Gastrocnemius medialis (tissue), 4 donors: ENCODE measurements at regions not wholly inside any gene's neighbourhood (a gene's known extent, or its start where the extent isn't known, plus 50 kb on each side); places are given as distances from the start of the nearest gene placed in this dataset.
A peak's percentile ranks its signal among the peaks of the same experiment; 100 is the strongest.

Experiments
- ATAC-seq, 2 donors: fragments of 150-250 bp; one replicate each; pipeline ENCODE4 v1.9.1; 2016
- DNase-seq, 2 donors: peaks; one replicate each; pipeline ENCODE4 v3.0.0-alpha.2; 2019
- H3K27ac ChIP-seq, 4 donors: fragments of 200-600 bp; sonication (generic); 1 replicate in 1 of 4; 2 replicates in 3 of 4; pipeline ENCODE4 v1.5.1; 2016 to 2018; ENCODE audit warnings: mild to moderate bottlenecking in 2 of 4, moderate library complexity in 1 of 4
- H3K27me3 ChIP-seq, 3 donors: fragments of 200-600 bp; sonication (generic) in 2 of 3; 1 replicate in 1 of 3; 2 replicates in 2 of 3; pipeline versions ENCODE4 v1.5.1 to v1.6.0; 2016 to 2019; ENCODE audit warnings: mild to moderate bottlenecking in 1 of 3, moderate library complexity in 1 of 3
- H3K36me3 ChIP-seq, 2 donors: fragments of 200-600 bp; sonication (generic) in 1 of 2; one replicate each; pipeline ENCODE4 v1.5.1; 2017 to 2018
- H3K4me1 ChIP-seq, 2 donors: fragments of 200-600 bp; sonication (generic) in 1 of 2; one replicate each; pipeline ENCODE4 v1.5.1; 2016 to 2017; ENCODE audit warnings: mild to moderate bottlenecking in 2 of 2
- H3K4me3 ChIP-seq, 4 donors: fragments of 200-600 bp; sonication (generic) in 3 of 4; 1 replicate in 1 of 4; 2 replicates in 3 of 4; pipeline ENCODE4 v1.5.1; 2016 to 2019; ENCODE audit warnings: mild to moderate bottlenecking in 2 of 4
- H3K9me3 ChIP-seq, 3 donors: fragments of 200-600 bp; sonication (generic) in 2 of 3; 1 replicate in 1 of 3; 2 replicates in 2 of 3; pipeline ENCODE4 v1.5.1; 2016 to 2019
- POLR2A ChIP-seq, 2 donors: fragments of 450-650 bp; IDR thresholded peaks; one replicate each; pipeline ENCODE4 v1.6.1; 2017; ENCODE audit warnings: antibody characterized with exemption in 2 of 2, mild to moderate bottlenecking in 2 of 2, moderate library complexity in 2 of 2
- in situ Hi-C, 4 donors: fragments of 200-750 bp; cut with MboI; loops; one replicate each; pipeline versions ENCODE4 v1.15.0 to v1.8.0; 2017; ENCODE audit warnings: low sequenced_read_pairs in 4 of 4
- intact Hi-C: fragments of 100-400 bp; cut with DNase I; formaldehyde crosslinking; loops from one replicate; pipeline ENCODE4 v1.15.1; 2023; ENCODE audit warnings: low total_unique reads
- TF ChIP-seq, protein P1 (sequence below), 5 experiments: fragments of 450-650 bp in 3 of 5; fragments of 200-600 bp in 2 of 5; sonication (generic) in 2 of 5; IDR thresholded peaks in 4 of 5; conservative IDR thresholded peaks in 1 of 5; 1 replicate in 4 of 5; 2 replicates in 1 of 5; pipeline ENCODE4 v1.5.1; 2016 to 2019; ENCODE audit warnings: antibody characterized with exemption in 5 of 5, mild to moderate bottlenecking in 3 of 5, moderate library complexity in 3 of 5

DNA sequence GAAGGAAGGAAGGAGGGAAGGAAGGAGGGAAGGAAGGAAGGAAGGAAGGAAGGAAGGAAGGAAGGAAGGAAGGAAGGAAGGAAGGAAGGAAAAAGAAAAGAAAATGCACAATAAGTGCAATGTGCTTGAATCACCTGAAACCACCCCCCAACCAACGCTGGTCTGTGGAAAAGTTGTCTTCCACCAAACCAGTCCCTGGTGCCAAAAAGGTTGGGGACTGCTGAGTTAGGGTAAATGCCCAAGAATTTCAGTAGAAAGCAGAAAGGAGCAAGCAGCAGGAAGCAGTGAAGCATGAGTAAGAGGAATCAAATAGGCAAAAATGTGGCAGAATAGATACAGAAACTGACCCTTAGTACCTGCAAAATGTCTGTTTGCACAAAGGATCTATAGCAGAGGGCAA is 137.2 kb downstream of the JCAD start:
- H3K27ac ChIP-seq: no peak overlapping the region
- no peak for TF ChIP-seq POLR2A (IDR thresholded peaks at IDR 0.05)
- TF ChIP-seq, protein P1, sequence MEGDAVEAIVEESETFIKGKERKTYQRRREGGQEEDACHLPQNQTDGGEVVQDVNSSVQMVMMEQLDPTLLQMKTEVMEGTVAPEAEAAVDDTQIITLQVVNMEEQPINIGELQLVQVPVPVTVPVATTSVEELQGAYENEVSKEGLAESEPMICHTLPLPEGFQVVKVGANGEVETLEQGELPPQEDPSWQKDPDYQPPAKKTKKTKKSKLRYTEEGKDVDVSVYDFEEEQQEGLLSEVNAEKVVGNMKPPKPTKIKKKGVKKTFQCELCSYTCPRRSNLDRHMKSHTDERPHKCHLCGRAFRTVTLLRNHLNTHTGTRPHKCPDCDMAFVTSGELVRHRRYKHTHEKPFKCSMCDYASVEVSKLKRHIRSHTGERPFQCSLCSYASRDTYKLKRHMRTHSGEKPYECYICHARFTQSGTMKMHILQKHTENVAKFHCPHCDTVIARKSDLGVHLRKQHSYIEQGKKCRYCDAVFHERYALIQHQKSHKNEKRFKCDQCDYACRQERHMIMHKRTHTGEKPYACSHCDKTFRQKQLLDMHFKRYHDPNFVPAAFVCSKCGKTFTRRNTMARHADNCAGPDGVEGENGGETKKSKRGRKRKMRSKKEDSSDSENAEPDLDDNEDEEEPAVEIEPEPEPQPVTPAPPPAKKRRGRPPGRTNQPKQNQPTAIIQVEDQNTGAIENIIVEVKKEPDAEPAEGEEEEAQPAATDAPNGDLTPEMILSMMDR (IDR thresholded peaks at IDR 0.05 in 4 of 5, conservative IDR thresholded peaks at IDR 0.05 in 1 of 5): no peak
- H3K4me3 ChIP-seq: no peak overlapping the region
- peaks cover 11 to 15% of the 10 kb centered on the region in 2 donors for H3K4me1 ChIP-seq
- no peaks in the 10 kb centered on the region for H3K9me3 ChIP-seq
- H3K27me3 ChIP-seq: no peaks in the 10 kb centered on the region
- H3K36me3 ChIP-seq: no peaks in the 10 kb centered on the region
- in situ Hi-C loops (no loop called here), intact Hi-C loops (loop anchor here (5.0 kb wide), 1 partner anchor 80 kb away; no protein-coding TSS in a partner anchor)
- ATAC-seq (no peak), DNase-seq (no peak)

DNA sequence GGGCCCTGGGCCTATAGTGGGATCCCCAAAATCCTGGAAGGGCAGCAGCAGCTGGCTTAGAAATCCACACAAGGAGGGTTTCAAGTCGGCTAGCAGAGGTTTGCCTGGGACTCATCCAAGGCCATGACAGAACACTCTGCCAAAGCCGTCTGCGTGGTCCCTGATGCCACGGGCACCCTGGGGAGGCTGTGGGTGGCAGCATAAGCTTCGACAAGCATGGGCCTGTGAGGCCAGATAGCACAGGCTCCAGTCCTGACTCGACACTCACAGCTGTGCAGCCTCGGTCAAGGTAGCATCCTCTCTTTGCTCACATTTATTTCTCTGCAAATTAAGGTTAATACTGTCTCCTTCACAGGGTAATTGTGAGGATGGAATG is 138.3 kb downstream of the JCAD start:
- Histone ChIP-seq H3K27ac (no peak overlapping the region), H3K27me3 (no peaks in the 10 kb centered on the region), H3K4me1 (peaks cover 17 to 20% of the 10 kb centered on the region in 2 donors), H3K36me3 (no peaks in the 10 kb centered on the region), H3K9me3 (no peaks in the 10 kb centered on the region), H3K4me3 (peak overlapping the region in 2 of 4 donors; percentile 5 to 24)
- intact Hi-C loops: loop anchor here (5.0 kb wide), 1 partner anchor 81 kb away; no protein-coding TSS in a partner anchor
- TF ChIP-seq POLR2A (IDR thresholded peaks at IDR 0.05): no peak
- TF ChIP-seq, protein P1 (IDR thresholded peaks at IDR 0.05 in 4 of 5, conservative IDR thresholded peaks at IDR 0.05 in 1 of 5): no peak
- ATAC-seq: peak in 1 of 2 donors; percentile 37
- peak in 1 of 2 donors; percentile 26 for DNase-seq
- in situ Hi-C loops: no loop called here

DNA sequence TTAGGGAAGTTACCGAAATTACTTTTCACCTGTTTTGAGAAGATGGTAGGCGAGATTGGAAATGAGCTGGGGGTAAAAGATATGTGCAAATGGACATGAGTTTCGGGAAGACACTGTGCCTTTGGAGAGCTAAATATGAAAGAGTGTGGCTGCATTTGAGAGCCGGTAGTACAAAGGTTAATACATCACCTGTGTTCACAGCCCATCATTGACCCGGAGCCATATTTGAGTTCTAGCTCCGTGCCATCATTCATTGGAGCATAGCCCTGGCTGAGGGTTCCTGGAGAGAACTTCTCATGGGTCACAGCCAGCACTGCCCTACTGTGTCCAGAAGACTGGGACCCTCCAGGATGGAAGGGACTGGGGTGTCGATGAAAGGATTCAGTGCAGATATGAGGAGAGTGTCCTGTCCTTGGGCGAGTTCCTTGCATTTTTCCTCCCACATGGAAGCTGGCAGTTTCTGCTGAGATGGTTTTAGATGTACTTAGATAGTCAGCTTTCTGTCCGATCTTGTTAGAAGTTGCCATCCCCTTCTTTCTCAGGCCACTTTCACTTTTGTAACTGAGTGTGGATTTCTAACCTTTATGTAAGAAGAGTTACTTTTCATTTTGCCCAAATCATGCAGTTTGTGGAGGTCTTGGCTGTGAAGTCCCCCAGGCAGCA is 138.8 kb downstream of the JCAD start:
- Histone ChIP-seq H3K9me3 (no peaks in the 10 kb centered on the region), H3K27me3 (no peaks in the 10 kb centered on the region), H3K27ac (no peak overlapping the region), H3K36me3 (no peaks in the 10 kb centered on the region), H3K4me3 (peak overlapping the region in 2 of 4 donors; percentile 5 to 24), H3K4me1 (peaks cover 17 to 20% of the 10 kb centered on the region in 2 donors)
- intact Hi-C loops: loop anchor here (5.0 kb wide), 1 partner anchor 82 kb away; no protein-coding TSS in a partner anchor
- DNase-seq (no peak), ATAC-seq (peak in 1 of 2 donors; percentile 29)
- TF ChIP-seq, protein P1 (IDR thresholded peaks at IDR 0.05 in 4 of 5, conservative IDR thresholded peaks at IDR 0.05 in 1 of 5): no peak
- TF ChIP-seq POLR2A (IDR thresholded peaks at IDR 0.05): no peak
- in situ Hi-C loops: no loop called here

DNA sequence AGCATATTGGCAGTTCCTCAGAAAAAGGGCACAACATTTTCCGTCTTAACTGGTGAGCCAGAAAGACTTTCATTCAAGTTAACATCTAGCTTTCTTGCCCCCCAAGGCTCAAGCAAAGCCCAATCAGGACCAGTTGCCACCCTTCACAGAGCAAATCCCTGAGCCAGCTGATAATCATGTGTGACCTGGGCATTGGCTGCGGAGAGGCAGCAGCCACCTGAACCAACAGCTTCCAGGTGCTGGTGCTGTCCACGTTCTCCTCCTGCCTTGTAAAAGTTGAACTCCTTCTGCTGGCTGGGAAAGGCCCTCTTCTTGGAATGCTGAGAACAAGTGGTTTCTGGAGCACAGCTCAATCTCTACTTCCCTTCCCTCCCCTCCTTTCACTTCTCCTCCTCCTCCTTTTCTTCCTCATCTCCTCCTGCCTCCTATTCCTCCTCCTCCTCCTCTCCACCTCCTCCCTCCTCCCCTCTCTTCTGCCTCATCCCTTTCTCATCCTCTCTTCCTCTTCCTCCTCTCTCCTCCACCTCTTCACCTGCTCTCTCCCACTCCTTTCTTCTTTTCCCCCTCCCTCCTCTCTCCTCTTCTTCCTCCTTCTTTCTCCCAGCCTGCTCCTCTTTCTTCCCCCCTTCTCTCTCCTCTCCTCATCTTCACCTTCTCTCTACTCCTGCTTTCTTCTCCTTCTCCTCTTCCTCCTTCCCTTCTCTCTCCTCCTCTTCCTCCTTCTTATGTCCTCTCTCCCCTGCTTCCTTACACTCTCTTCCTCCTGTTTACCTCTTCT is 140.6 kb downstream of the JCAD start:
- H3K4me1 ChIP-seq: peaks cover 17 to 20% of the 10 kb centered on the region in 2 donors
- DNase-seq: no peak
- in situ Hi-C loops (no loop called here), intact Hi-C loops (no loop called here)
- H3K27me3 ChIP-seq: no peaks in the 10 kb centered on the region
- no peaks in the 10 kb centered on the region for H3K36me3 ChIP-seq
- no peak for TF ChIP-seq POLR2A (IDR thresholded peaks at IDR 0.05)
- TF ChIP-seq, protein P1 (IDR thresholded peaks at IDR 0.05 in 4 of 5, conservative IDR thresholded peaks at IDR 0.05 in 1 of 5): no peak
- H3K27ac ChIP-seq: no peak overlapping the region
- no peak overlapping the region for H3K4me3 ChIP-seq
- ATAC-seq: no peak
- H3K9me3 ChIP-seq: no peaks in the 10 kb centered on the region
